ENCODE measurements at regions not wholly inside any gene's neighbourhood (a gene's known extent, or its start where the extent isn't known, plus 50 kb on each side); places are given as distances from the start of the nearest gene placed in this dataset.

GRCh38 chr2:137826373-137827372 is 137.6 kb upstream of the HNMT start:
- TF ChIP-seq ZNF274 (IDR thresholded peaks at IDR 0.05; ENCODE audit: low read depth, low read length) = no peak
- no peak for TF ChIP-seq SUZ12 (IDR thresholded peaks at IDR 0.05; ENCODE audit: extremely low read depth, insufficient read depth, insufficient read length)
- no peak for TF ChIP-seq YY1 (IDR thresholded peaks at IDR 0.05; ENCODE audit: insufficient read depth, insufficient read length)

Measured in NT2/D1 (cell line).